ENCODE measurements at regions not wholly inside any gene's neighbourhood (a gene's known extent, or its start where the extent isn't known, plus 50 kb on each side); places are given as distances from the start of the nearest gene placed in this dataset.

GRCh38 chr1:42057800-42058199 lies 95.4 kb upstream of the GUCA2B start:
- H3K4me3 ChIP-seq (ENCODE audit: low read depth, low read length): no peak overlapping the region
- DNase-seq (ENCODE audit: low read depth): no peak
- TF ChIP-seq, protein P1, sequence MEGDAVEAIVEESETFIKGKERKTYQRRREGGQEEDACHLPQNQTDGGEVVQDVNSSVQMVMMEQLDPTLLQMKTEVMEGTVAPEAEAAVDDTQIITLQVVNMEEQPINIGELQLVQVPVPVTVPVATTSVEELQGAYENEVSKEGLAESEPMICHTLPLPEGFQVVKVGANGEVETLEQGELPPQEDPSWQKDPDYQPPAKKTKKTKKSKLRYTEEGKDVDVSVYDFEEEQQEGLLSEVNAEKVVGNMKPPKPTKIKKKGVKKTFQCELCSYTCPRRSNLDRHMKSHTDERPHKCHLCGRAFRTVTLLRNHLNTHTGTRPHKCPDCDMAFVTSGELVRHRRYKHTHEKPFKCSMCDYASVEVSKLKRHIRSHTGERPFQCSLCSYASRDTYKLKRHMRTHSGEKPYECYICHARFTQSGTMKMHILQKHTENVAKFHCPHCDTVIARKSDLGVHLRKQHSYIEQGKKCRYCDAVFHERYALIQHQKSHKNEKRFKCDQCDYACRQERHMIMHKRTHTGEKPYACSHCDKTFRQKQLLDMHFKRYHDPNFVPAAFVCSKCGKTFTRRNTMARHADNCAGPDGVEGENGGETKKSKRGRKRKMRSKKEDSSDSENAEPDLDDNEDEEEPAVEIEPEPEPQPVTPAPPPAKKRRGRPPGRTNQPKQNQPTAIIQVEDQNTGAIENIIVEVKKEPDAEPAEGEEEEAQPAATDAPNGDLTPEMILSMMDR (conservative IDR thresholded peaks at IDR 0.05; ENCODE audit: low read depth, low read length): no peak

- no peak for DNase-seq (ENCODE audit: low read depth)
- TF ChIP-seq, protein P1 (conservative IDR thresholded peaks at IDR 0.05; ENCODE audit: low read depth, low read length): no peak
- H3K4me3 ChIP-seq (ENCODE audit: low read depth, low read length): no peak overlapping the region
Observed at GRCh38 chr1:42056460-42056859, 96.8 kb upstream of the GUCA2B start.

DNA sequence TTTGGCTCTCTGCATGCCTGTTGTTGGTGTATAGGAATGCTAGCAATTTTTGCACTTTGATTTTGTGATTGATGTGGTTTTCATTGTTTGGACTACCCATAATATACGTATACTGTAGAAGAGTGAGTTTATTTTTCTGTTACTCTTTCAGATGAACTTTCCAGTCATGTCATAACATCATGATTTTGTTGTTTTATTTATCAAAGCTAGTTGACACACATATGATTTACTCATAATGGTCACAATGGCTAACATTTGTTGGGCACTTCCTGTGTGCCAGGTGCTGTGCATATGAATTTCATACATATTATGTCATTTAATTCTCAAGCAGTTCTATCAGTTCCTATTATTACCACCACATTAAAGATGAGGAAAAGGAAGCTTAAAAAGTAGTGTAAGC lies 98.1 kb upstream of the GUCA2B start:
- TF ChIP-seq, protein P1 (conservative IDR thresholded peaks at IDR 0.05; ENCODE audit: low read depth, low read length): no peak

GRCh38 chr1:42052072-42052699 lies 101.0 kb upstream of the GUCA2B start:
- H3K4me3 ChIP-seq (ENCODE audit: low read depth, low read length): no peak overlapping the region
- no peak for DNase-seq (ENCODE audit: low read depth)
- TF ChIP-seq, protein P1 (conservative IDR thresholded peaks at IDR 0.05; ENCODE audit: low read depth, low read length): no peak

More for the DNA sequence above, 98.1 kb upstream of the GUCA2B start:
- no peak for DNase-seq (ENCODE audit: low read depth)
- H3K4me3 ChIP-seq (ENCODE audit: low read depth, low read length): no peak overlapping the region

DNA sequence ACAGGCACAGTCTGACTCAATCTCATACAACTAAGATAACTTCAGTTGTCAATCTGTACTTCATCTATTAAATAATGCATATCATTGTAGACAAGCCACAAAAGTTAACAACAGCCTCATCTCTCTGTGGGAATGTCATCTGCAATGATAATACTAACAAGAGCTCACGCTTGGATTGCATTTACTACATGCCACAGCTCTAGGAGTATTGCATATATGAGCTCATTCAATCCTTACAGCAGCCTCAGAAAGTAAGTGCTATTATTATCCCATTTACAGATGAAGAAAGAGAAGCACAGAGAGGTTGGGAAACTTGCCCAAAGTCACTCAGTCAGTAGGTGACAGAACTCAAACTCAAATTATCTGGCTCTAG lies 105.7 kb upstream of the GUCA2B start:
- TF ChIP-seq, protein P1 (conservative IDR thresholded peaks at IDR 0.05; ENCODE audit: low read depth, low read length): no peak
- DNase-seq (ENCODE audit: low read depth): no peak
- H3K4me3 ChIP-seq (ENCODE audit: low read depth, low read length): no peak overlapping the region

- TF ChIP-seq, protein P1 (conservative IDR thresholded peaks at IDR 0.05; ENCODE audit: low read depth, low read length): no peak
- H3K4me3 ChIP-seq (ENCODE audit: low read depth, low read length): no peak overlapping the region
- DNase-seq (ENCODE audit: low read depth): no peak
Observed at GRCh38 chr1:42046761-42047507, 106.3 kb upstream of the GUCA2B start.

- no peak for DNase-seq (ENCODE audit: low read depth)
- no peak overlapping the region for H3K4me3 ChIP-seq (ENCODE audit: low read depth, low read length)
- TF ChIP-seq, protein P1 (conservative IDR thresholded peaks at IDR 0.05; ENCODE audit: low read depth, low read length): no peak
Observed at GRCh38 chr1:42044346-42044745, 108.9 kb upstream of the GUCA2B start.

Data from choroid plexus epithelial cell (primary cell).